Trophoblast cell (in vitro differentiated cells and primary cell): ENCODE measurements at regions not wholly inside any gene's neighbourhood (a gene's known extent, or its start where the extent isn't known, plus 50 kb on each side); places are given as distances from the start of the nearest gene placed in this dataset.

Experiments used
- DNase-seq, 2 donors: peaks; one replicate each; pipeline ENCODE4 v3.0.0-alpha.2; 2016
- H2AFZ ChIP-seq: 2 replicates; pipeline ENCODE4 v1.6.1; 2013; ENCODE audit warnings: low read length, moderate library complexity, mild to moderate bottlenecking; ENCODE audit not compliant: insufficient read depth, poor library complexity
- H2AK5ac ChIP-seq: 2 replicates; pipeline ENCODE4 v1.6.1; 2013; ENCODE audit warnings: mild to moderate bottlenecking, low read length
- H2BK120ac ChIP-seq: 2 replicates; pipeline ENCODE4 v1.6.1; 2013; ENCODE audit warnings: low read length, mild to moderate bottlenecking, moderate library complexity; ENCODE audit not compliant: insufficient read depth, poor library complexity
- H2BK12ac ChIP-seq: 2 replicates; pipeline ENCODE4 v1.6.1; 2013; ENCODE audit warnings: mild to moderate bottlenecking, low read length, moderate library complexity
- H2BK5ac ChIP-seq: 2 replicates; pipeline ENCODE4 v1.6.1; 2013; ENCODE audit warnings: low read length, low read depth, moderate library complexity, mild to moderate bottlenecking; ENCODE audit not compliant: poor library complexity
- H3K14ac ChIP-seq: 2 replicates; pipeline ENCODE4 v1.6.1; 2013; ENCODE audit warnings: mild to moderate bottlenecking, low read length
- H3K18ac ChIP-seq: 2 replicates; pipeline ENCODE4 v1.6.1; 2013; ENCODE audit warnings: mild to moderate bottlenecking, low read length
- H3K23ac ChIP-seq: 2 replicates; pipeline ENCODE4 v1.6.1; 2013; ENCODE audit warnings: low read length
- H3K27ac ChIP-seq: 2 replicates; pipeline ENCODE4 v1.5.1; 2013; ENCODE audit warnings: low read depth, mild to moderate bottlenecking, inconsistent platforms, low read length, moderate library complexity
- H3K27me3 ChIP-seq: 2 replicates; pipeline ENCODE4 v1.6.1; 2013; ENCODE audit warnings: inconsistent platforms, mild to moderate bottlenecking, low read length, moderate library complexity; ENCODE audit not compliant: insufficient read depth
- H3K36me3 ChIP-seq, 2 experiments: 1 replicate in 1 of 2; 2 replicates in 1 of 2; pipeline ENCODE4 v1.6.1; 2013; ENCODE audit warnings: low read length in 2 of 2, mild to moderate bottlenecking in 2 of 2, moderate library complexity in 1 of 2; ENCODE audit not compliant: insufficient read depth in 2 of 2, control insufficient read depth in 1 of 2
- H3K4ac ChIP-seq: 2 replicates; pipeline ENCODE4 v1.6.1; 2013; ENCODE audit warnings: low read depth, mild to moderate bottlenecking, low read length, moderate library complexity
- H3K4me1 ChIP-seq, 2 experiments: 1 replicate in 1 of 2; 2 replicates in 1 of 2; pipeline ENCODE4 v1.6.1; 2013; ENCODE audit warnings: low read length in 2 of 2, mild to moderate bottlenecking in 2 of 2, moderate library complexity in 1 of 2; ENCODE audit not compliant: insufficient read depth in 2 of 2, control insufficient read depth in 1 of 2
- H3K4me2 ChIP-seq: 2 replicates; pipeline ENCODE4 v1.6.1; 2013; ENCODE audit warnings: inconsistent platforms, mild to moderate bottlenecking, low read length, moderate library complexity
- H3K4me3 ChIP-seq: 2 replicates; pipeline ENCODE4 v1.5.1; 2013; ENCODE audit warnings: mild to moderate bottlenecking, low read depth, low read length, inconsistent platforms
- H3K79me1 ChIP-seq: one replicate; pipeline ENCODE4 v1.6.1; 2013; ENCODE audit warnings: low read length
- H3K79me2 ChIP-seq: 2 replicates; pipeline ENCODE4 v1.6.1; 2013; ENCODE audit warnings: low read length, mild to moderate bottlenecking; ENCODE audit not compliant: control insufficient read depth, insufficient read depth, poor library complexity
- H3K9ac ChIP-seq: 2 replicates; pipeline ENCODE4 v1.6.1; 2013; ENCODE audit warnings: mild to moderate bottlenecking, low read length
- H3K9me3 ChIP-seq: 2 replicates; pipeline ENCODE4 v1.6.1; 2013; ENCODE audit warnings: low read depth, mild to moderate bottlenecking, control low read depth, inconsistent platforms, low read length; ENCODE audit not compliant: insufficient read depth
- H4K12ac ChIP-seq: 2 replicates; pipeline ENCODE4 v1.6.1; 2013; ENCODE audit warnings: low read depth, mild to moderate bottlenecking, low read length, moderate library complexity
- H4K8ac ChIP-seq: 2 replicates; pipeline ENCODE4 v1.6.1; 2013; ENCODE audit warnings: low read depth, mild to moderate bottlenecking, low read length, moderate library complexity
- H4K91ac ChIP-seq: one replicate; pipeline ENCODE4 v1.6.1; 2013; ENCODE audit warnings: low read depth, mild to moderate bottlenecking, low read length, moderate library complexity
- WGBS: extraction: QIAGEN DNeasy Blood & Tissue Kit; methylation state at CpG from one replicate; pipeline ENCODE4 v1.1.7; 2013; ENCODE audit warnings: missing lambda C conversion rate; ENCODE audit not compliant: insufficient read length, insufficient coverage; ENCODE audit errors: extremely low coverage; 5-methylcytosine and 5-hydroxymethylcytosine counted together

GRCh38 chr15:98442379-98442833 is 205.9 kb upstream of the IGF1R start:
- WGBS, result no CpG with 5 or more reads among the region's 4 CpGs
- H3K4me1 ChIP-seq, result peaks cover 7 to 9% of the 10 kb centered on the region in 2 experiments

GRCh38 chr15:98442901-98443300 is 205.4 kb upstream of the IGF1R start:
- Histone ChIP-seq H3K14ac (no peak overlapping the region), H3K4me2 (no peak overlapping the region)
- no CpG with 5 or more reads among the region's 3 CpGs for WGBS

More at GRCh38 chr15:98442379-98442833, 205.9 kb upstream of the IGF1R start:
- no peak overlapping the region for H3K27ac ChIP-seq
- H3K4me3 ChIP-seq, result no peak overlapping the region
- no peak overlapping the region for H2BK5ac ChIP-seq
- no peaks in the 10 kb centered on the region for H3K9me3 ChIP-seq
- no peak overlapping the region for H3K9ac ChIP-seq
- H2AK5ac ChIP-seq, result no peak overlapping the region
- H4K12ac ChIP-seq, result no peak overlapping the region
- DNase-seq, result peak; percentile 87 to 94
- H4K91ac ChIP-seq, result no peak overlapping the region
- H3K4ac ChIP-seq, result no peak overlapping the region
- no peak overlapping the region for H2BK12ac ChIP-seq
- H3K79me2 ChIP-seq, result no peaks in the 10 kb centered on the region
- no peak overlapping the region for H3K18ac ChIP-seq
- H3K4me2 ChIP-seq, result no peak overlapping the region
- no peak overlapping the region for H2BK120ac ChIP-seq
- H3K27me3 ChIP-seq, result no peaks in the 10 kb centered on the region
- H3K23ac ChIP-seq, result no peak overlapping the region
- no peak overlapping the region for H3K14ac ChIP-seq
- H2AFZ ChIP-seq, result no peak overlapping the region
- no peak overlapping the region for H4K8ac ChIP-seq
- no peaks in the 10 kb centered on the region for H3K79me1 ChIP-seq
- H3K36me3 ChIP-seq, result no peaks in the 10 kb centered on the region

GRCh38 chr15:98443526-98443925 is 204.8 kb upstream of the IGF1R start:
- H3K79me1 ChIP-seq, result no peaks in the 10 kb centered on the region
- H3K14ac ChIP-seq, result no peak overlapping the region

More at GRCh38 chr15:98442901-98443300, 205.4 kb upstream of the IGF1R start:
- H3K27me3 ChIP-seq, result no peaks in the 10 kb centered on the region
- no peak overlapping the region for H4K91ac ChIP-seq
- no peak overlapping the region for H2BK120ac ChIP-seq
- no peak overlapping the region for H4K12ac ChIP-seq
- H3K4me1 ChIP-seq, result peaks cover 7 to 9% of the 10 kb centered on the region in 2 experiments
- H3K36me3 ChIP-seq, result no peaks in the 10 kb centered on the region
- H2AFZ ChIP-seq, result no peak overlapping the region
- H3K79me2 ChIP-seq, result no peaks in the 10 kb centered on the region
- no peak overlapping the region for H3K27ac ChIP-seq
- H3K23ac ChIP-seq, result no peak overlapping the region
- H2BK5ac ChIP-seq, result no peak overlapping the region
- H4K8ac ChIP-seq, result no peak overlapping the region
- H3K18ac ChIP-seq, result no peak overlapping the region
- no peak overlapping the region for H3K4me3 ChIP-seq
- H3K9ac ChIP-seq, result no peak overlapping the region
- H3K9me3 ChIP-seq, result no peaks in the 10 kb centered on the region
- no peak overlapping the region for H2BK12ac ChIP-seq
- no peak overlapping the region for H3K4ac ChIP-seq
- H2AK5ac ChIP-seq, result no peak overlapping the region
- DNase-seq, result no peak
- H3K79me1 ChIP-seq, result no peaks in the 10 kb centered on the region

GRCh38 chr15:98444138-98444537 is 204.2 kb upstream of the IGF1R start:
- H3K4me1 ChIP-seq, result peaks cover 7 to 9% of the 10 kb centered on the region in 2 experiments
- no peak overlapping the region for H2AFZ ChIP-seq
- no peak overlapping the region for H3K4ac ChIP-seq
- DNase-seq, result peak; percentile 38 to 41
- H3K36me3 ChIP-seq, result no peaks in the 10 kb centered on the region
- H3K4me2 ChIP-seq, result no peak overlapping the region
- H3K79me2 ChIP-seq, result no peaks in the 10 kb centered on the region
- H3K9ac ChIP-seq, result no peak overlapping the region
- H3K23ac ChIP-seq, result no peak overlapping the region
- no CpG with 5 or more reads among the region's 9 CpGs for WGBS
- no peak overlapping the region for H3K14ac ChIP-seq
- no peak overlapping the region for H4K8ac ChIP-seq
- no peak overlapping the region for H3K18ac ChIP-seq
- no peaks in the 10 kb centered on the region for H3K27me3 ChIP-seq
- H3K27ac ChIP-seq, result no peak overlapping the region
- no peaks in the 10 kb centered on the region for H3K79me1 ChIP-seq
- H3K9me3 ChIP-seq, result no peaks in the 10 kb centered on the region
- no peak overlapping the region for H4K91ac ChIP-seq
- no peak overlapping the region for H2BK120ac ChIP-seq
- no peak overlapping the region for H2BK5ac ChIP-seq
- H2BK12ac ChIP-seq, result no peak overlapping the region
- no peak overlapping the region for H4K12ac ChIP-seq
- no peak overlapping the region for H2AK5ac ChIP-seq
- no peak overlapping the region for H3K4me3 ChIP-seq

More at GRCh38 chr15:98443526-98443925, 204.8 kb upstream of the IGF1R start:
- Histone ChIP-seq H3K4ac (no peak overlapping the region), H3K36me3 (no peaks in the 10 kb centered on the region), H3K4me2 (no peak overlapping the region), H3K27me3 (no peaks in the 10 kb centered on the region), H2BK120ac (no peak overlapping the region), H3K79me2 (no peaks in the 10 kb centered on the region), H3K23ac (no peak overlapping the region), H3K4me3 (no peak overlapping the region), H3K9me3 (no peaks in the 10 kb centered on the region), H2BK12ac (no peak overlapping the region), H4K8ac (no peak overlapping the region), H3K9ac (no peak overlapping the region), H2AFZ (no peak overlapping the region), H2BK5ac (no peak overlapping the region), H4K91ac (no peak overlapping the region), H3K18ac (no peak overlapping the region), H2AK5ac (no peak overlapping the region), H3K4me1 (peaks cover 7 to 9% of the 10 kb centered on the region in 2 experiments), H4K12ac (no peak overlapping the region), H3K27ac (no peak overlapping the region)
- DNase-seq, result no peak
- whole genome bisulfite sequencing, result no CpG with 5 or more reads among the region's 7 CpGs
